Tibial artery (tissue), 4 donors: ENCODE measurements at regions not wholly inside any gene's neighbourhood (a gene's known extent, or its start where the extent isn't known, plus 50 kb on each side); places are given as distances from the start of the nearest gene placed in this dataset.
"Not testable (repeated sequence)": the region's sequence is repeated elsewhere in the genome, so short reads cannot be mapped to it uniquely, and the experiment has no call there.

Source experiments
- DNase-seq, 2 donors: peaks; one replicate each; pipeline ENCODE4 v3.0.0-alpha.2; 2019
- H3K27ac ChIP-seq, 2 donors: fragments of 200-600 bp; sonication (generic) in 1 of 2; 1 replicate in 1 of 2; 2 replicates in 1 of 2; pipeline ENCODE4 v1.5.1; 2018 to 2019; ENCODE audit warnings: mild to moderate bottlenecking in 1 of 2
- H3K27me3 ChIP-seq, 2 donors: fragments of 200-600 bp; sonication (generic) in 1 of 2; one replicate each; pipeline versions ENCODE4 v1.5.1 to v1.6.0; 2016 to 2019
- H3K36me3 ChIP-seq, 3 donors: fragments of 200-600 bp; sonication (generic) in 2 of 3; one replicate each; pipeline ENCODE4 v1.5.1; 2016 to 2019; ENCODE audit warnings: mild to moderate bottlenecking in 2 of 3
- H3K4me1 ChIP-seq, 4 donors: fragments of 200-600 bp; sonication (generic) in 2 of 4; 1 replicate in 3 of 4; 2 replicates in 1 of 4; pipeline ENCODE4 v1.5.1; 2016 to 2019
- H3K4me3 ChIP-seq, 2 donors: fragments of 200-600 bp; sonication (generic) in 1 of 2; 1 replicate in 1 of 2; 2 replicates in 1 of 2; pipeline ENCODE4 v1.5.1; 2018 to 2019; ENCODE audit warnings: mild to moderate bottlenecking in 2 of 2
- H3K9me3 ChIP-seq, 3 donors: fragments of 200-600 bp; sonication (generic) in 1 of 3; one replicate each; pipeline ENCODE4 v1.5.1; 2016 to 2019
- intact Hi-C: fragments of 100-400 bp; cut with DNase I; formaldehyde crosslinking; loops from one replicate; pipeline ENCODE4 v1.15.0; 2023; ENCODE audit warnings: low total_unique reads

- DNase-seq, H3K27me3 ChIP-seq, H3K9me3 ChIP-seq, H3K4me1 ChIP-seq, H3K27ac ChIP-seq, H3K36me3 ChIP-seq, H3K4me3 ChIP-seq, intact Hi-C loops: not testable (repeated sequence)
Measured at GRCh38 chr1:120465900-120466299, 51.1 kb downstream of the NBPF8 start.

GRCh38 chr1:120477663-120478062, 62.8 kb downstream of the NBPF8 start:
- H3K27ac ChIP-seq, H3K27me3 ChIP-seq, H3K4me3 ChIP-seq, H3K4me1 ChIP-seq, intact Hi-C loops, DNase-seq, H3K9me3 ChIP-seq: not testable (repeated sequence)
- H3K36me3 ChIP-seq, result peaks cover 9 to 26% (median 16%) of the 10 kb centered on the region in 3 donors

GRCh38 chr1:120478400-120478799, 63.6 kb downstream of the NBPF8 start:
- intact Hi-C loops, H3K4me3 ChIP-seq, H3K27ac ChIP-seq, H3K4me1 ChIP-seq, DNase-seq, H3K9me3 ChIP-seq, H3K27me3 ChIP-seq: not testable (repeated sequence)
- peaks cover 9 to 26% (median 16%) of the 10 kb centered on the region in 3 donors for H3K36me3 ChIP-seq

- peaks cover 19 to 35% (median 35%) of the 10 kb centered on the region in 3 donors for H3K36me3 ChIP-seq
- H3K9me3 ChIP-seq, DNase-seq, H3K27ac ChIP-seq, intact Hi-C loops, H3K4me3 ChIP-seq, H3K4me1 ChIP-seq, H3K27me3 ChIP-seq: not testable (repeated sequence)
Measured at GRCh38 chr1:120487542-120487941, 72.7 kb downstream of the NBPF8 start.

- H3K4me1 ChIP-seq, H3K27ac ChIP-seq, H3K4me3 ChIP-seq, H3K9me3 ChIP-seq, H3K27me3 ChIP-seq, intact Hi-C loops: not testable (repeated sequence)
- DNase-seq, result peak in 1 of 2 donors; percentile 37
- peaks cover 21 to 38% (median 38%) of the 10 kb centered on the region in 3 donors for H3K36me3 ChIP-seq
Measured at GRCh38 chr1:120489217-120489616, 74.4 kb downstream of the NBPF8 start.

GRCh38 chr1:120497145-120497544, 82.3 kb downstream of the NBPF8 start:
- intact Hi-C loops, H3K9me3 ChIP-seq, H3K4me1 ChIP-seq, H3K27me3 ChIP-seq, DNase-seq, H3K27ac ChIP-seq, H3K4me3 ChIP-seq: not testable (repeated sequence)
- peaks cover 19 to 22% (median 21%) of the 10 kb centered on the region in 3 donors for H3K36me3 ChIP-seq

- H3K27me3 ChIP-seq, DNase-seq, intact Hi-C loops, H3K27ac ChIP-seq, H3K9me3 ChIP-seq, H3K4me3 ChIP-seq, H3K4me1 ChIP-seq: not testable (repeated sequence)
- H3K36me3 ChIP-seq, result peaks cover 8 to 13% (median 12%) of the 10 kb centered on the region in 3 donors
Measured at GRCh38 chr1:120503284-120503683, 88.4 kb downstream of the NBPF8 start.

GRCh38 chr1:120506352-120506751, 91.5 kb downstream of the NBPF8 start:
- intact Hi-C loops, H3K4me1 ChIP-seq, H3K4me3 ChIP-seq, H3K27ac ChIP-seq, DNase-seq, H3K27me3 ChIP-seq, H3K9me3 ChIP-seq: not testable (repeated sequence)
- H3K36me3 ChIP-seq, result peaks cover 2 to 11% (median 6%) of the 10 kb centered on the region in 3 donors

GRCh38 chr1:120508351-120508750, 93.5 kb downstream of the NBPF8 start:
- H3K36me3 ChIP-seq, result peaks cover 11 to 22% (median 12%) of the 10 kb centered on the region in 3 donors
- H3K27ac ChIP-seq, H3K27me3 ChIP-seq, H3K4me1 ChIP-seq, H3K9me3 ChIP-seq, H3K4me3 ChIP-seq, DNase-seq, intact Hi-C loops: not testable (repeated sequence)

- H3K27ac ChIP-seq, H3K9me3 ChIP-seq, H3K4me3 ChIP-seq, intact Hi-C loops, H3K4me1 ChIP-seq, DNase-seq, H3K27me3 ChIP-seq: not testable (repeated sequence)
- peaks cover 11 to 17% (median 12%) of the 10 kb centered on the region in 3 donors for H3K36me3 ChIP-seq
Measured at GRCh38 chr1:120509258-120509657, 94.4 kb downstream of the NBPF8 start.

- H3K9me3 ChIP-seq, DNase-seq, H3K27ac ChIP-seq, intact Hi-C loops, H3K4me1 ChIP-seq, H3K27me3 ChIP-seq, H3K4me3 ChIP-seq: not testable (repeated sequence)
- H3K36me3 ChIP-seq, result peaks cover 15 to 16% (median 15%) of the 10 kb centered on the region in 3 donors
Measured at GRCh38 chr1:120513099-120513498, 98.3 kb downstream of the NBPF8 start.

GRCh38 chr1:120513531-120513930, 98.7 kb downstream of the NBPF8 start:
- peaks cover 15 to 16% (median 15%) of the 10 kb centered on the region in 3 donors for H3K36me3 ChIP-seq
- intact Hi-C loops, H3K27me3 ChIP-seq, H3K27ac ChIP-seq, DNase-seq, H3K4me3 ChIP-seq, H3K9me3 ChIP-seq, H3K4me1 ChIP-seq: not testable (repeated sequence)

- H3K27ac ChIP-seq, DNase-seq, H3K36me3 ChIP-seq, H3K27me3 ChIP-seq, intact Hi-C loops, H3K4me1 ChIP-seq, H3K9me3 ChIP-seq, H3K4me3 ChIP-seq: not testable (repeated sequence)
Measured at GRCh38 chr1:120519196-120519595, 104.4 kb downstream of the NBPF8 start.

- intact Hi-C loops, H3K9me3 ChIP-seq: not testable (repeated sequence)
Measured at GRCh38 chr1:120524416-120524815, 109.6 kb downstream of the NBPF8 start.

GRCh38 chr1:120525386-120525785, 110.6 kb downstream of the NBPF8 start:
- H3K9me3 ChIP-seq, H3K4me1 ChIP-seq, H3K27me3 ChIP-seq, intact Hi-C loops, H3K4me3 ChIP-seq, H3K36me3 ChIP-seq, H3K27ac ChIP-seq, DNase-seq: not testable (repeated sequence)

More at GRCh38 chr1:120524416-120524815, 109.6 kb downstream of the NBPF8 start:
- not testable (repeated sequence) for H3K36me3 ChIP-seq, H3K27ac ChIP-seq, H3K27me3 ChIP-seq, H3K4me3 ChIP-seq, DNase-seq, H3K4me1 ChIP-seq
